ENCODE measurements at regions not wholly inside any gene's neighbourhood (a gene's known extent, or its start where the extent isn't known, plus 50 kb on each side); places are given as distances from the start of the nearest gene placed in this dataset.

- TF ChIP-seq ZBTB33 (IDR thresholded peaks at IDR 0.05; ENCODE audit: extremely low read depth, insufficient replicate concordance, low read length) (no peak), CTCF (IDR thresholded peaks at IDR 0.05 in 2 of 3, conservative IDR thresholded peaks at IDR 0.05 in 1 of 3; ENCODE audit: borderline replicate concordance in 1 of 3, insufficient read depth in 1 of 3, low read depth in 2 of 3, low read length in 2 of 3) (no peak), POLR2A (IDR thresholded peaks at IDR 0.05; ENCODE audit: borderline replicate concordance, extremely low read depth, insufficient read depth, insufficient read length) (no peak)
These were observed 118.0 kb upstream of the CA10 start (continued) for GRCh38 chr17:52276381-52277008.

GRCh38 chr17:52271781-52272180 is 113.3 kb upstream of the CA10 start:
- no peak overlapping the region for H2AFZ ChIP-seq (ENCODE audit: low read depth, low read length, poor library complexity, severe bottlenecking)
- H3K9me2 ChIP-seq (ENCODE audit: insufficient read depth) = no peaks in the 10 kb centered on the region
- H3K4me1 ChIP-seq (ENCODE audit: control insufficient read depth in 1 of 2, insufficient read depth in 2 of 2, low read length in 2 of 2) = no peaks in the 10 kb centered on the region
- H3K27ac ChIP-seq (ENCODE audit: low read depth, low read length) = no peak overlapping the region
- no peak overlapping the region for H3K9ac ChIP-seq (ENCODE audit: low read length)
- peaks cover 29 to 40% of the 10 kb centered on the region in 2 experiments; a peak in 3 of 4 replicates for H3K9me3 ChIP-seq (ENCODE audit: control insufficient read depth in 1 of 2, insufficient read depth in 1 of 2, low read depth in 1 of 2, low read length in 2 of 2)
- no peaks in the 10 kb centered on the region for H3K27me3 ChIP-seq (ENCODE audit: insufficient read depth, low read length)
- no TSS peak for BruUV-seq (replicated peaks)
- ChIA-PET RAD21 (ENCODE audit: low non-redundant PET in 1 of 2, low total read pairs in 2 of 2, uncharacterized antibody in 2 of 2, unreplicated experiment in 2 of 2) (no interaction called here), CTCF (no interaction called here), POLR2A (no interaction called here)
- ATAC-seq = no peak
- no peaks in the 10 kb centered on the region for H3K79me2 ChIP-seq (ENCODE audit: insufficient read depth, low read length)
- intact Hi-C loops (cut with micrococcal nuclease) = no loop called here
- H3K36me3 ChIP-seq (ENCODE audit: control insufficient read depth in 1 of 2, insufficient read depth in 2 of 2, low read length in 2 of 2) = no peaks in the 10 kb centered on the region
- no peak for DNase-seq (ENCODE audit: low read depth, low spot score)
- no peaks in the 10 kb centered on the region for H4K20me1 ChIP-seq (ENCODE audit: insufficient read depth)
- H3K4me3 ChIP-seq (replicated peaks in 1 of 2; ENCODE audit: low read depth in 1 of 2, low read length in 2 of 2) = no peak overlapping the region
- H3K4me2 ChIP-seq (ENCODE audit: low read length) = no peak overlapping the region
- TF ChIP-seq REST (IDR thresholded peaks at IDR 0.05; ENCODE audit: low read depth) (no peak), EZH2phosphoT487 (IDR thresholded peaks at IDR 0.05; ENCODE audit: borderline replicate concordance) (no peak), CBX3 (IDR thresholded peaks at IDR 0.05; ENCODE audit: low read depth) (no peak), SRF (IDR thresholded peaks at IDR 0.05; ENCODE audit: low read depth) (no peak), RAD21 (IDR thresholded peaks at IDR 0.05; ENCODE audit: low read depth) (no peak), TCF7L2 (IDR thresholded peaks at IDR 0.05; ENCODE audit: borderline replicate concordance, extremely low read depth, insufficient read depth, insufficient read length) (no peak), MAX (IDR thresholded peaks at IDR 0.05) (no peak), SP1 (IDR thresholded peaks at IDR 0.05; ENCODE audit: low read depth) (no peak), JUND (IDR thresholded peaks at IDR 0.05) (no peak), ELF1 (IDR thresholded peaks at IDR 0.05; ENCODE audit: borderline replicate concordance, low read depth) (no peak), ZFX (IDR thresholded peaks at IDR 0.05) (no peak), POLR2AphosphoS5 (IDR thresholded peaks at IDR 0.05; ENCODE audit: low read depth, low read length) (no peak), ATF3 (IDR thresholded peaks at IDR 0.05) (no peak), CEBPB (IDR thresholded peaks at IDR 0.05; ENCODE audit: low read depth) (no peak), ZNF274 (IDR thresholded peaks at IDR 0.05; ENCODE audit: low read depth, low read length) (no peak), EGR1 (IDR thresholded peaks at IDR 0.05; ENCODE audit: low read depth) (no peak), POLR2A (IDR thresholded peaks at IDR 0.05; ENCODE audit: borderline replicate concordance, extremely low read depth, insufficient read depth, insufficient read length) (no peak)

Measured in HCT116 (cell line).